ENCODE measurements at regions not wholly inside any gene's neighbourhood (a gene's known extent, or its start where the extent isn't known, plus 50 kb on each side); places are given as distances from the start of the nearest gene placed in this dataset.

- TF ChIP-seq, protein P1, sequence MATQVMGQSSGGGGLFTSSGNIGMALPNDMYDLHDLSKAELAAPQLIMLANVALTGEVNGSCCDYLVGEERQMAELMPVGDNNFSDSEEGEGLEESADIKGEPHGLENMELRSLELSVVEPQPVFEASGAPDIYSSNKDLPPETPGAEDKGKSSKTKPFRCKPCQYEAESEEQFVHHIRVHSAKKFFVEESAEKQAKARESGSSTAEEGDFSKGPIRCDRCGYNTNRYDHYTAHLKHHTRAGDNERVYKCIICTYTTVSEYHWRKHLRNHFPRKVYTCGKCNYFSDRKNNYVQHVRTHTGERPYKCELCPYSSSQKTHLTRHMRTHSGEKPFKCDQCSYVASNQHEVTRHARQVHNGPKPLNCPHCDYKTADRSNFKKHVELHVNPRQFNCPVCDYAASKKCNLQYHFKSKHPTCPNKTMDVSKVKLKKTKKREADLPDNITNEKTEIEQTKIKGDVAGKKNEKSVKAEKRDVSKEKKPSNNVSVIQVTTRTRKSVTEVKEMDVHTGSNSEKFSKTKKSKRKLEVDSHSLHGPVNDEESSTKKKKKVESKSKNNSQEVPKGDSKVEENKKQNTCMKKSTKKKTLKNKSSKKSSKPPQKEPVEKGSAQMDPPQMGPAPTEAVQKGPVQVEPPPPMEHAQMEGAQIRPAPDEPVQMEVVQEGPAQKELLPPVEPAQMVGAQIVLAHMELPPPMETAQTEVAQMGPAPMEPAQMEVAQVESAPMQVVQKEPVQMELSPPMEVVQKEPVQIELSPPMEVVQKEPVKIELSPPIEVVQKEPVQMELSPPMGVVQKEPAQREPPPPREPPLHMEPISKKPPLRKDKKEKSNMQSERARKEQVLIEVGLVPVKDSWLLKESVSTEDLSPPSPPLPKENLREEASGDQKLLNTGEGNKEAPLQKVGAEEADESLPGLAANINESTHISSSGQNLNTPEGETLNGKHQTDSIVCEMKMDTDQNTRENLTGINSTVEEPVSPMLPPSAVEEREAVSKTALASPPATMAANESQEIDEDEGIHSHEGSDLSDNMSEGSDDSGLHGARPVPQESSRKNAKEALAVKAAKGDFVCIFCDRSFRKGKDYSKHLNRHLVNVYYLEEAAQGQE (IDR thresholded peaks at IDR 0.05; ENCODE audit: low read depth), result no peak
- no peak for TF ChIP-seq YY1 (IDR thresholded peaks at IDR 0.05; ENCODE audit: extremely low read depth, insufficient replicate concordance, low read depth, low read length)
- TF ChIP-seq, protein P2, sequence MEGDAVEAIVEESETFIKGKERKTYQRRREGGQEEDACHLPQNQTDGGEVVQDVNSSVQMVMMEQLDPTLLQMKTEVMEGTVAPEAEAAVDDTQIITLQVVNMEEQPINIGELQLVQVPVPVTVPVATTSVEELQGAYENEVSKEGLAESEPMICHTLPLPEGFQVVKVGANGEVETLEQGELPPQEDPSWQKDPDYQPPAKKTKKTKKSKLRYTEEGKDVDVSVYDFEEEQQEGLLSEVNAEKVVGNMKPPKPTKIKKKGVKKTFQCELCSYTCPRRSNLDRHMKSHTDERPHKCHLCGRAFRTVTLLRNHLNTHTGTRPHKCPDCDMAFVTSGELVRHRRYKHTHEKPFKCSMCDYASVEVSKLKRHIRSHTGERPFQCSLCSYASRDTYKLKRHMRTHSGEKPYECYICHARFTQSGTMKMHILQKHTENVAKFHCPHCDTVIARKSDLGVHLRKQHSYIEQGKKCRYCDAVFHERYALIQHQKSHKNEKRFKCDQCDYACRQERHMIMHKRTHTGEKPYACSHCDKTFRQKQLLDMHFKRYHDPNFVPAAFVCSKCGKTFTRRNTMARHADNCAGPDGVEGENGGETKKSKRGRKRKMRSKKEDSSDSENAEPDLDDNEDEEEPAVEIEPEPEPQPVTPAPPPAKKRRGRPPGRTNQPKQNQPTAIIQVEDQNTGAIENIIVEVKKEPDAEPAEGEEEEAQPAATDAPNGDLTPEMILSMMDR (IDR thresholded peaks at IDR 0.05 in 2 of 3, conservative IDR thresholded peaks at IDR 0.05 in 1 of 3; ENCODE audit: borderline replicate concordance in 1 of 3, insufficient read depth in 1 of 3, low read depth in 2 of 3, low read length in 2 of 3), result no peak
- TF ChIP-seq POLR2A (IDR thresholded peaks at IDR 0.05; ENCODE audit: borderline replicate concordance, extremely low read depth, insufficient read depth, insufficient read length), result no peak
Measured at GRCh38 chr6:23301556-23301955, 732.2 kb downstream of the HDGFL1 start.
